ENCODE measurements at regions not wholly inside any gene's neighbourhood (a gene's known extent, or its start where the extent isn't known, plus 50 kb on each side); places are given as distances from the start of the nearest gene placed in this dataset.

GRCh38 chr11:71119656-71120269 is 132.6 kb downstream of the SHANK2 start:
- DNase-seq = no peak

DNA sequence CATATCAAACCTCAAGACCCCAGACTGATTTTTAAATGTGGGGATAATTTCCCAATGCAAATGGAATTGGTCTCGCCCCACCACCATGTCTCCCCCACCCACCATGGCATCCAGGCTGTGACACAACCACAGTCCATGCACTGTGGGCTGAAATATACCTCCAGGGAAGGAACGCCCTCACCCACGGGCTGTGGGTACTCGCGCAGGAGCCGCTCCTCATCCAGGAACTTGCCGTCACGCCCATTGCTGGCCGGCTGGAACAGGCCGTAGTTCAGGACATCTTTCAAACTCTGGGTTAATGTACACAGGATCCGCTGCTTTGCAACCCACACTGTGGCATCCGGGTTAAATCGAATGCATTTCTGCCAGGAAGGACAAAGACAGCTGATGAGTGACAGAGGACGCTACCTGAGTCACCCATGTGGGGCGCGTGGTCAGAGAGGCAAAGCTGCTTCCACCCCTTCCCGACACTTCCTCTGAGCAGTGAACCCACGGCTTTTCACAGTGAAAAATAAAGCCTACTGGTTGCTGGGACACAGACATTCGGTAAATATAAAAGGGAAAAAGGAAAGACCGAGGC is 133.6 kb downstream of the SHANK2 start:
- DNase-seq = no peak

GRCh38 chr11:71117311-71117710 is 135.1 kb downstream of the SHANK2 start:
- no peak for DNase-seq

GRCh38 chr11:71116693-71117040 is 135.7 kb downstream of the SHANK2 start:
- no peak for DNase-seq

- no peak for DNase-seq
Measured at GRCh38 chr11:71115770-71116692, 136.3 kb downstream of the SHANK2 start.

DNA sequence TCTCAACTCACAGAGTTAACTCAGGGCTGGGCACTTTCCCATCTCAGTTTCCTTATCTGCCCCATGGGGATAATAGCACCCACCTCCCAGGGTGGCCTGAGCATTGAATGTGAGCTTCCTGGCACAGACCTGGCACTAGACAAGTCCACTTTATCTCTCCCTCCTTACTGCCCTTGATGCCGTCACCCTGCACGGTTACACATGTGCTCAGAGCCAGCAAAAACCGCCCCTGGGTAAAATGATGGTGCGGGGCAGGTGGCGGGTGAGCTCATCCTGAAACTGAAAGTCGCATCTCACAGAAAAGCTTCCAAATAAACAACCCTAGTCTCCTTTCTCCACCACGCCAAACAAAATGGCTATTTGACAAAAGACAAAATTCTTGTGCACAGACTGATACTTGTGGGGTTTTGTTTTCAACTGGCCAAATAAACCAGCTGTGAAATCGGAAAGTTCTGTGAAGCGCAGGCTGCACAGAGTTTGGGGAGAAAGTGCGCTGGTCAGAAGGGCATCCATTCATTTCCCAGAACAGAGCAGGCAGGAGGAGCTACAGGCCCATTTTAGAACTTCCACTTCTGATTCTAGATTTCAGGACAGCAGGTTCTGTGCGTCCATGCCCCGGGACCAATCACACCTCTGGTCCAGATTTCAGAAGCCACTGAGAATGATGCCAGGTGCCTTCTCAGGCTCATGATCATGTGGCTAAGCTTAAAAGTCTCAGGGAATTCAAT is 138.1 kb downstream of the SHANK2 start:
- DNase-seq = no peak

DNA sequence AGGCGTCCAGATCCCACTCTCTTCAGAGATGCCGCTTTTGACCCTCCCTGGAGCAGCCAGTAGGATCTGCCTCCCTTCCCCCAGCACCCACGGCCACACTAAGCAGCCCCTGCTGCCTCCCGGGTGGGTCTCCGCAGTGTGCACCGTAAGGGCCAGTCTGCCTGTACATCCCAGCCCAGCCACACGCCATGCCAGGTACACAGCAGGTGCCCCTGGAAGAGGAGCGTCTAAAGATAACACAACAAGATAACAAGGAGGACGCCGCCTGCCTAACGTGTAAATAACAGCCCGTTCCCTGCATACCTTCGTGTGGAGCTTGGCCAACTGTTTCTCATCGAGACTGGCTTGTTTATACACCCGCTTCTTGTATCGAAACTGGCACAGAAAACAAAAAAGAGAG is 139.4 kb downstream of the SHANK2 start:
- DNase-seq = no peak

DNA sequence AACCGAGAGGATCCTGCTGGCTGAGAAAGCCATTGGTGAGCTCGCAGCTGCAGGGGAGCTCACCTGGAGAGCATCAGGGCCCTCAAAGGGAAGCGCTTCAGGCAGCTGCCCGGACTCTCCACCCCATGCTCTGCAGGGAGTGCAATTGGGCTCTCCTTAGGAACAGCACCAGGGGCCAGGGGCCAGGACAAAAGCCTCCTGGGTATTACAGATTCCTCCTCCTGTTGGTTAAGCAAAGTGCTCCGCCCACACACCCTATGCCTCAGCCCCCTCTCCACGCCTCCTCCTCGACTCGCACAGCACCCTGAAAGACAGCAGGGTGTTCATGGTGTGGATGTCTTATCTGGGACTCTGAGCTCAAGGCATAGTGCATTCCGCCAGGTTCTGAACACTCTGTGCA is 139.9 kb downstream of the SHANK2 start:
- no peak for DNase-seq

DNA sequence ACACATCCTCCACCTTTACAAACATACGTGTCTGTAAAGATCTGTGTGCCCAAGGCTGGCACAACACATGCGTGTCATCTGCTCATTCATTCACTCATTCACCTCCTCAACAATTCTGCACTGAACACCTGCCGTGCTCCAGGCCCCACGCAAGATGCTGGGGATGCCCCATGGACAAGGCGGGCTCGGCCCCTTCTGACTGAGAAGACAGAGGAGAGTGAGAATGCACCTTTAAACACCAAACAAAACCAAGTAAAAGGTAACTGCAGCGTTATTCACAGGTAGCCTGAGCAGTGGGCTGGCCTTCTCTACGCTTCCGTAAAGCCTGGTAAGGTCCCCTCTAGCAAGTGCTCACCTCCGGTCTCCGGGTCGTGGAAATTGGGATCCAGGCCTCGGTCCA is 142.8 kb downstream of the SHANK2 start:
- DNase-seq = no peak

- DNase-seq = no peak
Measured at GRCh38 chr11:71109186-71109585, 143.2 kb downstream of the SHANK2 start.

DNA sequence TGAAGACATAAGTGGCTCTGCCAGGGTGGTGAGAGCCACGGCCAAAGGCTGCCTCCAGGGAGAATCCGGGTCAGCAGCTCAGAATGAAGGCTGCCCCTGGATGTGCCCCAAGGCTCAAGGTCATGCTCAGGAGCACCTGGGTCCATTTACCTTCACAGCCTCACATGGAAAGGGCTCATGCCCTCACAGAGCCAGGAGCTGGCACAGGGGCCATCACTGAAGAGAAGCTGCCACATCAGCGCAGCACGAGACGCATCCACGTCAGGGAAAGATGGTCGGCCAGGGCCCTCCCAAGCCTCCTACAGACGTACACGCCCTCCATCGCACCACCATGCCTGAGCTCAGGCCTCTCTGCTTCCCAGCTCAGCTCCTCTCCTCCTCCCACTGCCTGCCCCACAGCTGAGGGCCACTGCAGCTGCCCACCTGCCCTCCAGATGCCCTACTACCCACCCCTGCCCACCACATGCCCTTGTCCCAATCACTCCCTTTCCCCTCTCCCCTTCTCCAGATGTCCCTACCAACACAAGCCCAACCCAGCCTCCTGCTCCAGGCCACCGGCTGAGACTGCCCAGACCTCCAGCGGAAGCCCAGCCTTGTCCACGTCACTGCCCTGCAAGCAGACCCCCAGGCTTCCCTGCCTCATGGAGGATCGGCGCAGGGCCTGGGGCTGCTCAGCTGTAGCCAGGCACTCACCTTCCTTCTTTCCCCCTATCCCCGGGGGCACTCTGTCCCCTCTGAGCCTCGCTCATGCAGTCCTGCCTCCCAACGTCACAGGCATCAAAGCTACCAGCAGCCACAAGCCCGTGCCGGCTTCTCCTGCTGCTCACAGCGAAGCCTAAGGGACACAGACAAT is 144.1 kb downstream of the SHANK2 start:
- no peak for DNase-seq

DNA sequence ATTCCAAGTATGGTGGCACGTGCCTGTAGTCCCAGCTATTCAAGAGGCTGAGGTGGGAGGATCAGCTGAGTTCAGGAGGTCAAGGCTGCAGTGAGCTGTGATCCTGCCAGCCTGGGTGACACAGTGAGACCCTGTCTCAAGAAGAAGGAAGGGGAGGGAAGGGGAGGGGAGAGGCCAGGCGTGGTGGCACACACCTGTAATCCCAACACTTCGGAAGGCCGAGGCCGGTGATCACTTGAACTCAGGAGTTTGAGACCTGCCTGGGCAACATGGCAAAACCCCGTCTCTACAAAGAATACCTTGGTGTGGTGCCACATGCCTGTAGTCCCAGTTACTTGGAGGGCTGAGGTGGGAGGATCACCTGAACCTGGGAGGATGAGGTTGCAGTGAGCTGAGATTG is 145.7 kb downstream of the SHANK2 start:
- no peak for DNase-seq

GRCh38 chr11:71103266-71103665 is 149.1 kb downstream of the SHANK2 start:
- no peak for DNase-seq

DNA sequence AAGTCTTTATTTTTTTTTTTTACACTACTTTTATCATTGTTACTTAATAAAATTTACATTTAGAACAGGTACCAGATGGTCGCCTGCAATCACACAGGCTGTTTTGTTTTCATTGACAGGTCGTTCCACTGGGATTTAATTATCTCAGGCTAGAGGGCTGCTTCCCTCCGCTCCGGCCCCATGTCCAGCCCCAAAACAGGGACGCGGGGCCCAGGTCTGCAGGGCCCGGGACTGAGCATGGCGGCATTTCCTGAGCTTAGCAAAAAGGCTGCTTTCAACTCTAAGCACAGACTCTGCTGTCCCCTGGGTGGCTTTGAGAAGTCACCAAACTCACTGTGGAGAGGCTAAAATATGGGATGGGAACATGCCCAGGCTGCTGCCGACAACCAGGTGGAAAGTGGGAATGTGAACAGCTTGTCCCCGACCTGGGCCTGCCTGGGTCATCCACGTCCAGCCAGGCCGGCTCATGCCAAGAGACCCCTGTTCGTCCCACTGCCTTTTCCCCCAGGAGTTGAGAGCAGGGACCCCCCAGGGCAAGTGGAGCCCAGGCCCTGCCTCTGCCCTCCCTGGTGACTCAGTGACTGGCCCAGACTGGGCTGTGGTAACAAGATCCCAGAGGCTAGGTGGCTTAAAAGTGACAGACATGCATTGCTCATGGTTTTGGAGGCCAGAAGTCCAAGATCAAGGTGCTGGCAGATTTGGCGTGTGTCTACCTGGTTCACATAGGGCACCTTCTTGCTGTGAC is 150.0 kb downstream of the SHANK2 start:
- no peak for DNase-seq

DNA sequence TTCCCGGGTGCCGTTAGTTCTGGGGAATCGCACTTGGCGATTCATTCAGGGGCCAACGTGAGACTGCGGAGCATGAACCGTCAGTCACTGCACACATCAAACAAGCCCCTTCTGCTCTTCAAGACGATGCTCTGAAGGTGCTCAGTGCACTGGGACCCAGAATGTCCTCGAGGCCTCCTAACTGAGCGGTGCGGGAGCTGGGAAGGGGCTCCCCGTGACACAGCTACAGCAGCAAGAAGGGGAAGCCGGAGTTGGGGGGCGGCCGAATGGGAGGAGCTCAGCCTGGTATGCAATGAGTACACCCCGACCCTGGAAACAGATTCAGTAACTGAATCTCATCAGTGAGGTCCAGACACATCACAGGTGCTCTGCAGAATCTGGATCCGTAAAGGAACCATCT is 150.8 kb downstream of the SHANK2 start:
- DNase-seq = no peak

GRCh38 chr11:71101046-71101445 is 151.3 kb downstream of the SHANK2 start:
- no peak for DNase-seq

- no peak for DNase-seq
Measured at GRCh38 chr11:71098776-71099175, 153.6 kb downstream of the SHANK2 start.

DNA sequence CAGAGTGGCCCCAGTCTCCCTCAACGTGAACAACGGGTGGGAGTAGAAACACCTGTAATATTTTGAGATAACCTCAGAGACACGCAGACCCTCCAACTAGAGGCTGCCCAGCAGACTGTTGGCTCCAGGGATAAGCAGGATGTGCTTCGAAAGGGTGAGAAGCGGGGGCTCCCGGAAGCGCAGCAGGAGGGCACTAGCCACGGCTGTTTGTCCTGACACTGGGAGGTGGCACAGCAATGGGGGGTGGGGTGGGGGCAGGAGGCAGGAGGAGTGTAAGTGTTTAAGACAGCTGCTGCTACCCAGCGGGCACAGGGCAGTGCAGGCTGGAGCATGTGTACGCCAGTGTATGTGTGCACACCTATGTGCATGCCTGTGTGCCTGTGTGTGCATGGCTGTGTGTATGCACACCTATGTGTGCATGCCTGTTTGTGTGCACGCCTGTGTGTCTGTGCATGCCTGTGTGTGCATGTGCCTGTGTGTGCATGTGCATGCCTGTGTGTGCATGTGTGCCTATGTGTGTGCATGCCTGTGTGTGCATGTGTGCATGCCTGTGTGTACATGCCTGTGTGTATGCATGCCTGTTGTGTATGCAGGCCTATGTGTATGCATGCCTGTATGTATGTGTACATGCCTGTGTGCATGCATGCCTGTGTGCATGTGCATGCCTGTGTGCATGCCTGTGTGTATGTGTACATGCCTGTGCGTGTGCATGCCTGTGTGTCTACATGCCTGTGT is 154.7 kb downstream of the SHANK2 start:
- DNase-seq = no peak

DNA sequence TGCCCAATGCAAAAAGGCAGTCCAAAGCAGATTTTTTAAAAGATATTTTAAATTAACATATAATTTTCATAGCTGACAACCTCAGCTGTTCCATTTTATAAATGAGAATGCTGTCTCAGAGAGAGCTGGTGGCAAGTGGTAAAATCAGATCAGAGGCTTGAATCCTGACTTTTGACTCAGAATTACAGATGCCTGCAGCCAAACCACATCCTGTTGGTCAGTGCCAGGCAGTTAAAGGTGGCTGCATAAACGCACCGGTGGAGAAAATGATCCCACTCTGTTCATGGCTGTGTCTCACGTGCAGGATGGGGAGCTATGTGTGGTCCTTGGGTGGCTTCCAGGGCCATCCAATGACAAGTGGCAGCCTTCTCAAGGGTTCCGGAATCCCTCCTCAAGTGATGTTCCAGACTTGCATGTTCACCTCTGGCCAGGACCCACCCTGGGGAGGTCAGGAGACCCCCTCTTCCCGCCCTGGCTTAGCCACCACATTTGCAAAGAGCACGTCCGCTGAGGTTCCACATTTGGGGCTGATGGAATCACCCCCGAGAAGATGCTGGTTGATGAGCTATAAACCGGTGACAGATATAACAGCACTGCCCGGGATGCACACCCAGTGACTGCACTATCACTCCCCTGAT is 155.5 kb downstream of the SHANK2 start:
- no peak for DNase-seq

DNA sequence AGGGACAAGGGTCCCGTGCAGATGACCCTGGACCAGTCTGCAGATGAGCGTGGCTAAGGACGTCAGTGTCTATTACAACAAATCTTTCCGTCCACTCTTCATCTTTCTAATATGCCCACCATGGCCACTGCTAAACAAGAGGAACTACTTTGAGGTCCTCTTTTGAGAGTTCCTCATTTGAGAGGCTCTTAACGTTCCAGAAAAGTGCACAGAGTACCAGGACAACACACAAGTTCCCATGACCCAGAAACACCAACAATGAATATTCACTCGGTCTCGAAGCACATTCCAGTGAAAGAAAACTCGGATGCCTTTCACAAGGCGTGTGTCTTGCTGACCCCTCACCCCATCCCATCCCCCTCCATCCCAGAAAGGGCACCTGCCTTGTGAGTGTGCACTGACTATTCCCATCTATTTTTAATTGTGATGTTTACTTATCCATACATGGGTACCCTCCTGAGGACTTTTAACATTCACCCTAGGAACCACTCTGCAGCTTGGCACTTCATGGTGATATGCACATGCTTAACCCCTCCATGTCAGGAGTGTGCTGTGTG is 157.0 kb downstream of the SHANK2 start:
- DNase-seq = no peak

Measured in KG1 (cell line).